ENCODE measurements at regions not wholly inside any gene's neighbourhood (a gene's known extent, or its start where the extent isn't known, plus 50 kb on each side); places are given as distances from the start of the nearest gene placed in this dataset.

DNA sequence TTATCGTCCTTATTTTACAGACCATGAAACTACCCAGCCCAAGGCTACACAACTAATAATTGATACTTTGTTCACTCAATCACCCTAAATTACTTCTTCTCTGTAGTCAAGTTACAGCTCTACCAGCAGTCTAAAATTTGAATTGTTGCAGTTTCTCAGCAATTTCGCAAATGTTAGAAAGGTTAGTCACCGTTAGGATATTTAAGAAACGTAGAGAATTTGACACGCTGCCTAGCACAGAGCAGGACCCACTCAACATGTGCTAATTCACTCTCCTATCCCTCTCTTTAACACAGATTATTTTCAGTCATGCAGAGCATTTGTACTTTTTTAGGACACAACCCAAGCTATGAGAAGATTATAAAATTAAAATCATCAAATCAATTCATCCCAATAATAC is 771.1 kb upstream of the LUZP2 start:
- TF ChIP-seq, protein P1, sequence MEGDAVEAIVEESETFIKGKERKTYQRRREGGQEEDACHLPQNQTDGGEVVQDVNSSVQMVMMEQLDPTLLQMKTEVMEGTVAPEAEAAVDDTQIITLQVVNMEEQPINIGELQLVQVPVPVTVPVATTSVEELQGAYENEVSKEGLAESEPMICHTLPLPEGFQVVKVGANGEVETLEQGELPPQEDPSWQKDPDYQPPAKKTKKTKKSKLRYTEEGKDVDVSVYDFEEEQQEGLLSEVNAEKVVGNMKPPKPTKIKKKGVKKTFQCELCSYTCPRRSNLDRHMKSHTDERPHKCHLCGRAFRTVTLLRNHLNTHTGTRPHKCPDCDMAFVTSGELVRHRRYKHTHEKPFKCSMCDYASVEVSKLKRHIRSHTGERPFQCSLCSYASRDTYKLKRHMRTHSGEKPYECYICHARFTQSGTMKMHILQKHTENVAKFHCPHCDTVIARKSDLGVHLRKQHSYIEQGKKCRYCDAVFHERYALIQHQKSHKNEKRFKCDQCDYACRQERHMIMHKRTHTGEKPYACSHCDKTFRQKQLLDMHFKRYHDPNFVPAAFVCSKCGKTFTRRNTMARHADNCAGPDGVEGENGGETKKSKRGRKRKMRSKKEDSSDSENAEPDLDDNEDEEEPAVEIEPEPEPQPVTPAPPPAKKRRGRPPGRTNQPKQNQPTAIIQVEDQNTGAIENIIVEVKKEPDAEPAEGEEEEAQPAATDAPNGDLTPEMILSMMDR (conservative IDR thresholded peaks at IDR 0.05; ENCODE audit: low read depth, low read length) = no peak
- TF ChIP-seq EZH2 (IDR thresholded peaks at IDR 0.05; ENCODE audit: borderline replicate concordance, low read depth, low read length, poor library complexity, severe bottlenecking) = no peak
